Stimulated activated CD8-positive, alpha-beta memory T cell treated with anti-CD3 and anti-CD28 coated beads, Interleukin-12 subunit alpha, Interleukin-12 subunit beta, amount 100 ng/mL, for 1 hour (primary cell): ENCODE measurements at regions not wholly inside any gene's neighbourhood (a gene's known extent, or its start where the extent isn't known, plus 50 kb on each side); places are given as distances from the start of the nearest gene placed in this dataset.

Experiments used
- DNase-seq: peaks from one replicate; pipeline ENCODE4 v3.0.0-alpha.2; 2020; ENCODE audit warnings: low read depth

DNA sequence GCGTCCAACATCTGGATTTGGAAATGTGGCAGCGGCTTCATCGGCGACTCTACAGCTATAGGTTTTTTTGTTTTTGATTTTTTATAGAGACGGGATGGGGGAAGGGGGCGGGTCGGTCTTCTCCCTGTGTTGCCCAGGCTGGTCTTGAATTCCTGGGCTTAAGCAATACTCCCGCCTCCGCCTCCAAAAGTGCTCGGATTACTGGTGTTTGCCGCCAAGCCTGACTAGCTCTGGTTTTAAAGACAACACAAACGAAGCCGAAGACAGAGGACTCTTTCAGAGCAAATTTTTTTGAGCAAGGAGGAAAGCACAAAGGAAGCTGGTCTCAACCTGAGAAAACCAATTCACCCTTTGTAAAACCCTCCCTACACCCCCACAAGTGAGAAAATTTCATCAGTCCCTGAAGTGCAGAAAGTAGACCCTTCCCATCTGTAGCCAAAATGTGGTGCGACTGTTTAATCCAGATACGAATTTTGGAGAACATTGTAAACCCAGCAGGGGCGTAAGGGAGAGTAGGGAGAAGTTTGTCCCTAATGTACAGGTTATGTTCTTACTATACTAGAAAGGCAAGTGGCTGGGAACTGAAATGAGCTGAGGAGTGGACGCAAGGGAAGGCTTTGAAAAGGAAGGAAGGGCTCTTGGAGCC is 185.9 kb downstream of the TRIM27 start:
- no peak for DNase-seq

DNA sequence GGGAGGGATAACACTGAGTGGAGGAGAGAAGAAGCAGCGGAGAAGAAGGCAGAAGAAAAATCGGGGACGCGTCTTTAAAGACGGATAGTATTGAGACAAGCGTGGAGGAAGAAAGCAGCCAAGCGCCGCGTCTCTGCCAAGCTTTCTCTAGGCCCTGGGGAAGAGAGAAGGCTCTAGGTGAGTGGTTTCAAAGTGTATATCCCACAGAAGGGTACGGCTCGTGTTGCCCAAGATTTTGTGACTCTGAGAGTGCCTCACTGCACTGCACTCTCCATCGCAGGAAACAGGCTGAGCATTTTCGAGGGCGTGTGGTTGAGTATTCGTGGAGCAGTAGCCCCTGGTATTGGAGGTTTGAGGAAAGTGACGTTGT is 185.4 kb downstream of the TRIM27 start:
- DNase-seq = no peak

DNA sequence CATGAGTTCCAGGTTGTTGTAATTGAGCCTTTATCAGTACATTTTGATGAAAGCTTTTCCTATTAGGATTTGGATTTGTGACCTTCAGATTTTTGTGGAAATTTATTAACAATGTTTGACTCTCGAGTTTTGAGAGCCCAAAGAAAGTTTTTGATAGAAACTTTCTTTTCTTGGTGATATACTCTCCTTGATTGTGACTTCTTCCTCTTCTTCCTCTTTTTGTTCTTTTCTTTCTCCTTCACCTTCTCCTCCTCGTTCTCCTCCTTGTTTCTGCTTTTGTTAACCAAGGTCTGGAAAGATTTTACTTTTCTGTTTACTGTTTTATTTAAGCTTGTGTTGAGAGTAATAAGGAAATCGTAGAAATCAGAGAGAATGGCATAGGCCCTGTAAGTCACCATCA is 182.4 kb downstream of the TRIM27 start:
- DNase-seq = no peak

DNA sequence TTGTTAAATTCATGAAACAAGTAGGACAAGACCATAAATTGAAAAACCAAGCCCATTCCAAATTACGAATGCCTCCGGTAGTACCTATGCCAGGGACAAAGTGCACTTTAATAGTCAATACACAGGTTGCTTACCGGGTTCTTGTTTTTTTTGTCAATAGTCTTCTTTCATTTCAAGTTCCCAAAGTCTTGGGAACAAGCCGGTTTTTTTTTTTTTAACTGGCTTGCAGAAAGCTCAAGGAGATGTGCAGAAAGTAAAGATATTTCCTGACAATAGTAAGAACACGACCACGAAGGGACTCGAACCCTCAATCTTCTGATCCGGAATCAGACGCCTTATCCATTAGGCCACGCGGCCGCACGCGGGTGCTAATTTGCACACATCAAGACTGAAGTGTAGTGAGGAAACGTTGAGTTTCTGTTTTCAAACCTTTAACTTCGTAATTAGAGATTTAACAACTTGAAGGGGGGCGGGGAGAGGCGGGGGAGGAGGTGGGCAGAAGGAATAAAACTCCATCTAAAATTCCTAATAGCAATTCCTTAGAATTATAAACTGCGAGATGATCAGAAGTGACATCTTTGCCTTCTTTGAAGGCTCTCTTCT is 181.0 kb downstream of the TRIM27 start:
- DNase-seq = no peak

DNA sequence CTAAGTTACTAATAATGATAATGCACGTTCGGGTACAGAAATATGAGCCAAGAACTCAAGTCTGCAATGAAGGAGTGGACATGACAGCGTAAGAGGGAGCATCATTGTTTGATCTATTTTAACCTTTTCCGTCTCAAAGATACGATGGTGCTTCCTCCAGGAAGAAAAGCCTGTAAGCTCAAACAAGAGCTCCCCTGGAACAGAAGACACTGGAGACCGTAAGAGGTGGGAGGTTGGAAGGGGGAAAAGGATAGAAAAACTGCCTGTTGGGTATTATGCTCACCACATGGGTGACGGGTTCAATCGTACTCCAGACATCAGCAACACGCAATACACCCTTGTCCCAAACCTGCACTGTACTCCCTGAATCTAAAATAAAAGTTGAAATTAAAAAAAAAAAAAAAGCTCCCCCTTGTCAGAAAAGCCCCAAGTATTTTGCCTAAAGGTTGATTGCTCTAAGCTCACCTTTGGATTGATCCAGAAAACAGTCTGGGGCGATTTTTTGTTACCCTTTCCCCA is 180.5 kb downstream of the TRIM27 start:
- DNase-seq = no peak

DNA sequence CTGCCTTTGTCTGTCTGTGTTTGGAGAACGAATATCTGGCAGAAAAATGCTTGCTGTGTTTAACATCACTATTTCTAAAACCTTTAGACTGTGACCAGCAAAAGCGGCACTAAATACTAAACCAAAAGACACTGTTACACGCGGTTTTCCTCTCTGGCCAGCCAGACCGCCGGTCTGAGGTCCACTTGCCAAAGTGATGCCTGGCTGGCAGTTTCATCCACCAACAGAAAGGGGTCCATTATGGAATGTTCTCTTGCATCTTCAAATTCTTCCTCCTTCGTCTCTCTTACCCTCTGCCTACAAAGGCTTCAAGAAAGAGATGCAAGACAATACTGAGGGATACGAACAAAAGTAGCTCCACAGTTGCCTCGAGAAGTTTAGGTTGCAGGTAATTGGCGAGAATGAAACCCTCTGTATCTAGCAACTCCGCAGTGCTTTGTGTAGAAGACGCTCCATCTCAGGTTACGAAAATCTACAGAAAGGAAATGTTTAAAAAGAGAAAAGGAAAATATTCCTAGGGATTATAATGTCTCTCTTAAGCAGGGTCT is 176.6 kb downstream of the TRIM27 start:
- DNase-seq = no peak

DNA sequence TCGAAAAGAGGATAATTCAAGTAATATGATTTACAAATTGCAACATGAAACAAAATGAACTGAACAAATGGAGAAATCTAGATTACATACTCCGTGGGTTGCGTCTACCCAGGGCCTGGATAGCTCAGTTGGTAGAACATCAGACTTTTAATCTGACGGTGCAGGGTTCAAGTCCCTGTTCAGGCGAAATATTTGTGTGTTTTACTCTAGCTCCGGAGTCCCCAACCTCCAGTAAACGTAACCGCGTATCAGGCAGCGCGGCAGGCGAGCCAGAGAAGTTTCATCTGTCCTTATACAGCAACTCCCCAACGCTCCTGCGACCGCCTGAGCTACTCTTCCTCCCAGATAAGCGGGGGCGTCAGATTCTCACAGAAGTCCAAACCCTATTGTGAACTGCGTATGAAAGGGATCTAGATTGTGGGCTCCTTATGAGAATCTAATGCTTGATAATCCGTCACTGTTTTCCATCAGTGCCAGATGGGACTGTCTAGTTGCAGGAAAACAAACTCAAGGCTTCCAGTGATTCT is 176.1 kb downstream of the TRIM27 start:
- DNase-seq = no peak

DNA sequence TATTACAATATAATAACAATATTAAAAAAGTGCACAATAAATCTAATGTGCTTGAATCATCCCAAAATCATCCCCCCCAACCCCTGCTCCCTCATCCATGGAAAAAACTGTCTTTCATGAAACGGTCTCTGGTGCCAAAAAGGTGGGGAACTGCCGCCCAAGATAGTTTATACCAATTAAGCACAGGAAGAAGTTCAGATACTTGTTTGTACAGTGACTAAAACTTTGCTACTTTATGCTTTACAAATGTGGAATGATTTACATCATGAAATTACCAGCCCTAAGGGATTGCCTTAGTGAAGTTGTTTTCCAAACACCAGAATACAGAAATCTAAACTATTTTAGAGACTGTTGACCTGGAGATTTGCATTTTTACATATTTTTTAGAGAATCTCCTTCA is 175.6 kb downstream of the TRIM27 start:
- DNase-seq = no peak

DNA sequence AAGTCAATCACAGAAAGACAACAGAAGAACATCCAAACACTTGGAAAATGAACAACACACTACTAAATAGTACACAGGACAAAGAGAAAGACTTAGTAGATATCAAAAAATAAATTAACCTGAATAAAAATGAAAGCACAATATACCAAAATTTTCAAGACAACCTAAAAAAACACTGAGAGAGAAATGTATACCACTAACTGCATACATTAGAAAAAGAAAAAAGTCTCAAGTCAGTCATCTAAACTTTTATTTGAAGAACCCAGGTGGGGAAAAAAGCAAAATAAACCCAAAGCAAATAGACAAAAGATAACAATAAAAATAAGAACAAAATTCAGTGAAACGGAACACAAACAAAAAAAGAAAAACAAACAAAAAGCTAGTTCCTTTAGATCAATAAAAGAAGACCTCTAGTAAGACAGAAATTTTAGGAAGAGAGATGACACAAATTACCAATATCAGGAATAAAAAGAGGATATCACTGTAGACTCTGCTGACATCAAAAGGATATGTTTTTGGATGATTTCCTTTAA is 172.8 kb downstream of the TRIM27 start:
- DNase-seq = no peak

DNA sequence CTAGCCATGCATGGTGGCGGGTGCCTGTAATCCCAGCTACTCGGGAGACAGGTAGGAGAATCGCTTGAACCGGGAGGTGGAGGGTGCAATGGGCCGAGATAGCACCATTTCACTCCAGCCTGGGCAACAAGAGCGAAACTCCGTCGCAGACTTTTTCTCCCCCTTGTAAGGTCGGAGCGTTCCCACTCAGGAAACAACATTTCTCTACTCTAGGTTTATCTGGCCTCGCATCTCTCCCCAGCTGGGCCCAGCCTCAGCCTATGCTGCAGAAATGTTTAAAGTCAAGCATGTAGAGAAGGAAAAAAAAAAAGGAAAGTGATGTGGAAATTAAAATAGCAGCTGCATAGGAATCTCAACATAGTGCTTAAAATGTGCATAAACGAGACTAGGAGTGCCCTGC is 172.3 kb downstream of the TRIM27 start:
- DNase-seq = no peak

DNA sequence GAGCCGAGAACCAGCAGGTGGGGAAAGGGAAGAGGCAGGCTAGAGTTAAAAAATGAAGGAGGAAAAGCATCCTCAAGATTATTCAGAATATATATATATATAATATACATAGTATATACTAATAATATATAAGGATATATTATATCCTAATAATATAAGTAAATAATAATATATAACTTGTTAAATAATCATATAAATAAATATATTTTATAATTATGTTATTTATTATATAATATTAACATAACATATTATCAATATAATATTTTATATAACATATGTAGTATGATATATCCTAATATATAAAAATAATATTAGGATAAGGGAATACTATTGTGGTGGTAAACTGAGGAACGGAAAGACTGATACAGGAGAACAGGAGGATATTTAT is 171.8 kb downstream of the TRIM27 start:
- no peak for DNase-seq

DNA sequence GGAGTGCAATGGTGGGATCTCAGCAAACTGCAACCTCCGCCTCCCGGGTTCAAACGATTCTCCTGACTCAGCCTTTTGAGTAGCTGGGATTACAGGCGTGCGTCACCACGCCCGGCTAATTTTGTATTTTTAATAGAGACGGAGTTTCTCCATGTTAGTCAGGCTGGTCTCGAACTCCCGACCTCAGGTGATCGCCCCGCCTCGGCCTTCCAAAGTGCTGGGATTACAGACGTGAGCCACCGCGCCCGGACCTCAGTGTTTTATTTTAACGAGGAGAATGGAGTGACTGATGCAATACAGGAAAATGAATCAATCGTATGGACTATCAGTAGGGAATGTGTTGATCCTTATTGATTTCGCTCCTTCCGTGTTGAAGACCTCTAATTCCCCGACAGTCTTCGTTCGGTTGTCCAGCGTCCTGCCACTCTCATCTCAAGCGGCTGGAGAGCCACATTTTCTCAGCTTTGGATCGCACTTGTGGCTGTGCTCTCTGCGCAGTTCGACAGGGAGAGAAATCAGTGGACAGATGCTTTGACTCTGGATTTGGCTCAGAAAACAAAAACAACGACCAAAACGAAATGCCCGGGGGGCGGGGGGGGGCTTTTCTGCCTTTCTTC is 166.2 kb downstream of the TRIM27 start:
- DNase-seq = no peak

DNA sequence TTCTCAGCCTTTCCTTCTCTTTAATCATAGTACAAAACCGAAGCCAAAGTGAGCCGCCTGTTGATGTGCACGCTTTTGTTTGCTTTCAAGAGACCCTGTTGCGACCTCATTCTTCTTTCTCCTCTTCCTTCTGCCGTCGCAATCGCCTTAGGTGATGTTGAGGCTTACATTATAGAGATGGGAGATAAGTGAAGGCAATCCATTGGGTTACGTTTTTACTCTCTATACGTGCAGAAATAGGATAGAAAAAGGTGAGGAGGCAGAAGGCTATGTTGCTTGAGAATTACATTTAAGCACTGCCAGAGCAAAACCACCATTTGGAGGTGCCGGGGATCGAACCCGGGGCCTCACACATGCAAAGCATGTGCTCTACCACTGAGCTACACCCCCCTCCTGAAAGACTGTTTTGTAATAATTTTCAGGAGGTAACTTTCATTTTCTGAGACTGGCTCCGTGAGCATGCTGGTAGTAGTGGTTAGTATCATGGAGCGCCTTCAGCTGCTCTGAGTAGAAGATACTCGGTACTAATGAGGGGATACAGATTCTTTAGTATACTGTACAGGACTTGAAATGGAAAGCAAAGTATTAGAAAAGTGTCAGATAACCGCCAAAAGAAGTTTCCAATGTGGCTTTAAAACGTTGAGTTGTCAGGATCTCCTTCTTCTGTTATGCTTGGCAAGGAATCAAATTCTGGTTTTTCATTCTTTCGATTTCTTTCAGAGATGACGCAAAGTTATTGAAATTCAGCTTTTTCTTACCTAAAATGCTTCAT is 165.6 kb downstream of the TRIM27 start:
- DNase-seq = no peak

DNA sequence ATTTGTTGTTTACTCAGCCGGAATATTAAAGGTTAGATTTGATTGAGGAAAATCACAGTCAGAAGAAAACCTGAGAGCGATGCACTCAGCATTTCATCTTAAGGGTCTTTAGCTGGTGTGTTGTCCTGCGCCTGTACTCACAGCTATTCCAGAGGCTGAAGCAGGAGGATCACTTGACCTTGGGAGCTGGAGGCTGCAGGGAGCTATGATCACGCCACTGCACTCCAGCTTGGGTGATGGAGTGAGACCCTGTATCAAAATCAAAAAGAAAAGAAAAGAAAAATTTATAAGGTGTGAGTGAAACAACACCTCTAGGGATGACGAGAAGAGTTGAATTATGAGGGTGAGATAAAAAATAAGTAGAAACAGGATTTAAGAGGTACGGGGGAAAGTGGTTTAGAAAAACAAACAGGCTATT is 165.0 kb downstream of the TRIM27 start:
- no peak for DNase-seq

DNA sequence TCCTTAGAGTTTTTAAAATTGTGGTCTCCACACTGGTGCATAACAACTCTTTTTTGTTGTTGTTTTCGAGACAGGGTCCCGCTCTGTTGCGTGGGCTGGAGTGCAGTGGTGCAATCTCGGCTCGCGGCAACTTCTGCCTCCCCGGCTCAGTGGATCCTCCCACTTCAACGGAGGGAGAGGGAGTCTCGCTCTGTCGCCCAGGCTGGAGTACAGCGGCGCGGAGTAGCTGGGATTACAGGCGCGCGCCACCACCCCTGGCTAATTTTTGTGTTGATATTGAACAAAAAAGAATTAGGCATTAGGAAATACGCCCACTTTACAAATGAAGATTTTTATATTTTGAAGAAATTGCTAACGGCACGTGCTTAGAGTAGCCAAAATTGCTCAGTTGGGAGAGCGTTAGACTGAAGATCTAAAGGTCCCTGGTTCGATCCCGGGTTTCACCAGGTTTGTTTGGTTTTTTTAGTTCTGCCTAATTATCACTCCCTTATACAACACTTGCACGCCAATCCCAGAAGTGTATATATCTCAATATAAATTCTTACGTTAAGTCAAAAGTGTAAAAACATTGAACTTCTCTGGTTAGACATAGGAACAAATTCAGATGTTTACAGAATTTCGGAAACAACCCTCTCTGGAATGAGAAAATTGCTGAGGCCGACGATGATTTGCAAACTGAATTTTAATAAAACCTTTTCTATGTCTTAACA is 159.6 kb downstream of the TRIM27 start:
- DNase-seq = no peak

DNA sequence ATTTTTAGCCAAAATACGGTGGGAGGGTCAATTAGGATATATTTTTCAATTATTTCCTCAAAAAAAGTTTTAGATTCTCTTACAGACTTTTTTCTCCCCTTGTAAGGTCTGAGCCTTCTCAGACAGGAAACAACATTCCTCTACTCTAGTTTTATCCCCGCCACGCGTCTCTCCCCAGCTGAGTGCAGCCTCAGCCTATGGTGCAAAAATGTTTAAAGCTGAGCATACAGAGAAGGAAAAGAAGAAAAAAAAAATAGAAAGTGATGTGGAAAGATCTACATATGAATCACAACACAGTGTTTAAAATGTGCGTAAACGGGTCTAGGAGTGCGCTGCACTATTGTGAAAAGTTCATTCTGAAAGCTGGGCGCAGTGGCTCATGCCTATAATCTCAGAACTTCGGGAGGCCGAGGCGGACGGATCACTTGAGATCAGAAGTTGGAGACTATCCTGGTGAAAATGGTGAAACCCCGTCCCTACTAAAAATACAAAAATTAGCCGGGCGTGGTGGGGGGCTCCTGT is 159.0 kb downstream of the TRIM27 start:
- DNase-seq = no peak

DNA sequence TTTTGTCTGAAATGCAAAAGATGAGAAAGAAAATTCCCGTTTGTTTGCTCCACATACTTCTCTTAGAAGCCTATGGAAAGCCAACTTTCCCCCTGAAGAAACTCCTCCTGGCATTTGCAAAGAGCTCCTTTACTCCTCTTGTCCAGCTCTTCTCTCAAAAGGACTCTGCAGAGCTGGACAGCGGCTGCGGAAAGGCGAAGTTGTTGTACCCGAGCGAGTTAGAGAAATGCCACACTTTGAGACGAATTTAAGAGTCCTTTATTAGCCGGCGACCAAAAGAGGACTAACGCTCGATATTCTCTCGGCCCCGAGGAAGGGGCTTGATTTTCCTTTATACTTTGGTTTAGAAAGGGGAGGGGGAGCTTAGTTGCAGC is 157.8 kb downstream of the TRIM27 start:
- no peak for DNase-seq

DNA sequence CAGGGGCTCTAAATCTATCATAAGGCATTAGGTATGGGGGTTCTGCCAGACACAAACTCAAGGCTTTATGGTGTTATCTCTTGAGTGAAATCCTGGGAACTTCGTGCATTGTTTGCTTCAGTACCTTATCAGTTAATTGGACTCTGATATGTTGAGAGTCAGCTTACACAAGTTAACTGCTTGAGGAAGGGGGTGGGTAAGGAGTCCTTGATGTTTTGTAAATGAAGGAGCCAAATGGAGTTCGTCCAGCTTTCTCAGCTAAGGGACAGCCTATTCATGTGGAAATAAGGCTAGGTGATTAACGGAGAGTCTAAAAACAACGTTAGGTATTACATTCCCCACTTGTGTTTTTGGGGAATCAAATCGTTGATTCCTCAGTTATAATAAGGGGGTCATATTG is 157.4 kb downstream of the TRIM27 start:
- no peak for DNase-seq

DNA sequence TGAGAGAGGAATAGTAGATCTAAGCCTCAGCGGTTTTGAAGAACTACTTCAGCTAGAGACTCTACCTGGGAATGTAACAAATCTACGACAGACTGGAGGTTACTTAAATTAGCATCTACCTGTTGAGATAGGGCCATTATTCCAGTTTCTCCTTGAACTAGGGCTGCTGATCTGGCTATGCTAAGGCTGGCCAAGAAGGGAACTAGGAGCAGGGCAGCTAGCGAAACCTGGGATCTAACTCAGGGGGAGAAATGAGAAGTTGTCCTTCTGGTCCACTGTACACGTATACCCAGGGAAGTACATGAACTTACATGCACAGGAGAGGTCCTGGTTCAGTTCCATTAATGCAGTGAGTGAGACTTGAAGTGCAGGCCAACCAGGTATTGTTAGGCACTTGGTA is 156.7 kb downstream of the TRIM27 start:
- no peak for DNase-seq

DNA sequence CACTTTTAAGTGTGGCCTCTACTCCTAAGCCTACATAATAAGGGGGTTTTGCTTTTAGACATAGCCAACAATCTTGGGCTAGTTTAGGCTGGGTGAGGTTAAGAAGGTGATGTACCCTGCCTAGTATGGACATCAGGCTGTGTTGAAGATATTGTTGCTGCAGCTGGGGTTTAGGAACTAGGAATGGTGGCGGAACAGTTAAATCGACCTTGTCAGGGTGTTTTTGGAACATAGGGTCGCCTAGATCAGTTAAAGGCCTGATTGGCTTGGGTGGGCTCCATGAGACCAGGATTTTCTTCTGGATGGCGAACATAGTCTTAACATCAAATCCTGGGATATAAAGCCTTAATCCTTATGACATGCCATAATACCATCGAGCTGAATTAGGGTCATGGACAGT is 156.1 kb downstream of the TRIM27 start:
- no peak for DNase-seq

DNA sequence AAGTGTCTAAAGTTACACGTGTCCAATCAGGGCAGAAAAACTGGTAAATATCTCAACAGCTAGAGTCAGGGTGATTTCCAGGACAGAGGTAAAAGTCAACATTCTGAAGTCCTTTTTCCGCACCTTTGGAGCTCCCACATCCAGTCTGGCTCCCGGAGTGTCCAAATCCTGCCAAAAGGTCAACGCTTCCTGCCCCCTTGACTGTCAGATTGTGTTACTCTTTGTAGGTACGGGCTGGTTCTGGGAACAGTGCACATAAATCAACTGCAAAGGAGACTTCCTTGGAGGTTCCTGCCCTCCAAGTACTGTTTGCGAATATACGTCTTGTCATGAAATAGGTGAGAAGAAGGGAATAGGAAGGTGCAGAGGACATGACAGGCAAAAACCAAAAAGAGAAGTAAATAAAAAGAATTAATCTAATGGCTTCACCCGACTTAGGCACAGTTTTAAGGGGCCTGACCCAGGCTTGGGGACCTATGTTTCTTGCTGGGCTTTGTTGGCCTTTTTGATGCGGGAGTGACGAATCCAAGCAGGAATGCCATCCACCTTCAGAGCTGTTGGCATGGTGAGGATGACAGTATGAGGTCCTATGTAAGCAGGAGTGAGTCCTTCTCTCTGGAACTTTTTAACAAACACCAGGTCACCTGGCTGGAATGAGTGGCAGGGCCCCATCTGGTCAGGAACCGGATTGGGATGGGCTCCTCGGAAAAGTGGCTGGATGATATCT is 155.4 kb downstream of the TRIM27 start:
- no peak for DNase-seq
